GM23248 (cell line): ENCODE measurements at regions not wholly inside any gene's neighbourhood (a gene's known extent, or its start where the extent isn't known, plus 50 kb on each side); places are given as distances from the start of the nearest gene placed in this dataset.
"Not testable (repeated sequence)": the region's sequence is repeated elsewhere in the genome, so short reads cannot be mapped to it uniquely, and the experiment has no call there.

Experiments
- DNase-seq: peaks from one replicate; pipeline ENCODE4 v3.0.0-alpha.2; 2015
- H2AFZ ChIP-seq: fragments of 200-600 bp; sonication (generic); 2 replicates; pipeline ENCODE4 v1.6.1; 2016; ENCODE audit warnings: antibody characterized with exemption
- H3F3A ChIP-seq: fragments of 200-600 bp; sonication (generic); 2 replicates; pipeline ENCODE4 v1.6.1; 2016; ENCODE audit warnings: mild to moderate bottlenecking, antibody characterized with exemption, mixed run types; ENCODE audit not compliant: insufficient read depth
- H3K27ac ChIP-seq: fragments of 200-600 bp; sonication (generic); 2 replicates; pipeline ENCODE4 v1.5.1; 2016; ENCODE audit warnings: mild to moderate bottlenecking
- H3K27me3 ChIP-seq: fragments of 200-600 bp; sonication (generic); replicated peaks from 2 replicates; pipeline ENCODE4 v1.6.1; 2016; ENCODE audit warnings: mild to moderate bottlenecking; ENCODE audit not compliant: insufficient read depth
- H3K36me3 ChIP-seq: fragments of 200-600 bp; sonication (generic); 2 replicates; pipeline ENCODE4 v1.6.1; 2016; ENCODE audit warnings: low read depth, mild to moderate bottlenecking
- H3K4me1 ChIP-seq: fragments of 200-600 bp; sonication (generic); 2 replicates; pipeline ENCODE4 v1.6.1; 2016; ENCODE audit warnings: mild to moderate bottlenecking; ENCODE audit not compliant: insufficient read depth
- H3K4me2 ChIP-seq: fragments of 200-600 bp; sonication (generic); one replicate; pipeline ENCODE4 v1.6.1; 2016; ENCODE audit warnings: mild to moderate bottlenecking; ENCODE audit not compliant: unreplicated experiment
- H3K4me3 ChIP-seq: fragments of 200-600 bp; sonication (generic); 2 replicates; pipeline ENCODE4 v1.5.1; 2016; ENCODE audit warnings: mild to moderate bottlenecking
- H3K79me2 ChIP-seq: fragments of 200-600 bp; sonication (generic); 2 replicates; pipeline ENCODE4 v1.6.1; 2016; ENCODE audit warnings: mild to moderate bottlenecking; ENCODE audit not compliant: insufficient read depth
- H3K9ac ChIP-seq: fragments of 200-600 bp; sonication (generic); 2 replicates; pipeline ENCODE4 v1.6.1; 2016; ENCODE audit warnings: mild to moderate bottlenecking
- H3K9me2 ChIP-seq: fragments of 200-600 bp; sonication (generic); 2 replicates; pipeline ENCODE4 v1.6.1; 2016; ENCODE audit warnings: mixed run types, mild to moderate bottlenecking, moderate library complexity; ENCODE audit not compliant: insufficient read depth
- H3K9me3 ChIP-seq: fragments of 200-600 bp; sonication (generic); one replicate; pipeline ENCODE4 v1.6.1; 2017; ENCODE audit warnings: low read depth
- H4K20me1 ChIP-seq: fragments of 200-600 bp; sonication (generic); 2 replicates; pipeline ENCODE4 v1.6.0; 2016; ENCODE audit not compliant: insufficient read depth
- EZH2 ChIP-seq: fragments of 200-600 bp; sonication (generic); IDR thresholded peaks from 2 replicates; pipeline ENCODE4 v1.6.1; 2018; ENCODE audit warnings: antibody characterized with exemption, mild to moderate bottlenecking; ENCODE audit not compliant: insufficient read depth, poor library complexity, severe bottlenecking
- EZH2phosphoT487 ChIP-seq: fragments of 200-600 bp; sonication (generic); IDR thresholded peaks from 2 replicates; pipeline ENCODE4 v1.6.1; 2018; ENCODE audit warnings: antibody characterized with exemption, moderate library complexity, mild to moderate bottlenecking, low read depth; ENCODE audit not compliant: insufficient read depth
- WGBS, 2 experiments: methylation state at CpG; one replicate each; pipeline ENCODE4 v1.1.6; 2015 to 2017; ENCODE audit warnings: low lambda C conversion rate in 2 of 2, low coverage in 1 of 2; ENCODE audit errors: missing lambda C conversion rate in 2 of 2; 5-methylcytosine and 5-hydroxymethylcytosine counted together
- in situ Hi-C: fragments of 300-500 bp; cut with MboI; formaldehyde crosslinking; loops from 2 replicates; pipeline ENCODE4 v1.15.0; 2020

GRCh38 chr5:85549836-85550599 lies 1067.7 kb upstream of the COX7C start:
- Histone ChIP-seq H3K4me2 (no peak overlapping the region), H3K27me3 (no peaks in the 10 kb centered on the region), H3K36me3 (no peaks in the 10 kb centered on the region), H3K9ac (no peak overlapping the region), H2AFZ (no peak overlapping the region), H3K79me2 (no peaks in the 10 kb centered on the region), H3F3A (no peaks in the 10 kb centered on the region), H3K27ac (no peak overlapping the region), H3K9me3 (no peaks in the 10 kb centered on the region), H3K4me3 (no peak overlapping the region), H3K9me2 (no peaks in the 10 kb centered on the region), H4K20me1 (no peaks in the 10 kb centered on the region), H3K4me1 (no peaks in the 10 kb centered on the region)
- WGBS, 2 experiments, result 55% methylated on average over 24 of the region's 24 CpGs
- TF ChIP-seq EZH2 (no peak), EZH2phosphoT487 (no peak)
- no peak for DNase-seq
- in situ Hi-C loops, result no loop called here

DNA sequence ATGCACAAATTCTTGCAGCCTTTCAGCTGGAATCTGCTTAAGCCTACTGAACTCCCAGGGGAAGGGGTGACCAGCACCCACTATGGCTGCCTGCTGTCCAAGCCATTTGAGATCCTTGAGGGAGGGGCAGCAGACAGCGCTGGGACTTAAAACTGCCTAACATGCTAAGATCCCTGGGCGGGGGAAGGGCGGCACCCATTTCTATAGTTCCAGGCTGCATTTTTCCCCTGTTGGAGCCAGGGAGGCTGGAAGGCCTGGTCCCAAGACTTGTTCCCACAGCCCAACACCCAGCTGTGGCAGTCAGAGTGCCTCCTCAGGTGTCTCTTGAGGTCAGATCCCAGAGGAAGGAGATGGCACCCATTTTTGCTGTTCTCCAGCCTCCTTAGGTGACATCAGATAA lies 1061.3 kb upstream of the COX7C start:
- Histone ChIP-seq H3K9me3 (no peaks in the 10 kb centered on the region), H3K4me1 (no peaks in the 10 kb centered on the region), H2AFZ (no peak overlapping the region), H4K20me1 (no peaks in the 10 kb centered on the region), H3K4me2 (no peak overlapping the region), H3K27me3 (no peaks in the 10 kb centered on the region), H3K27ac (no peak overlapping the region), H3F3A (no peaks in the 10 kb centered on the region), H3K4me3 (no peak overlapping the region), H3K36me3 (no peaks in the 10 kb centered on the region), H3K9ac (no peak overlapping the region), H3K79me2 (no peaks in the 10 kb centered on the region), H3K9me2 (no peaks in the 10 kb centered on the region)
- TF ChIP-seq EZH2 (no peak), EZH2phosphoT487 (no peak)
- in situ Hi-C loops, result no loop called here
- WGBS, 2 experiments, result 32 to 38% methylated on average over 3 of the region's 3 CpGs
- no peak for DNase-seq

GRCh38 chr5:85576666-85577065 lies 1041.1 kb upstream of the COX7C start:
- 25% methylated on average over 1 of the region's 1 CpG for WGBS, 2 experiments
- H3K4me3 ChIP-seq, result no peak overlapping the region
- TF ChIP-seq EZH2phosphoT487 (no peak), EZH2 (no peak)
- H2AFZ ChIP-seq, result no peak overlapping the region
- H4K20me1 ChIP-seq, result no peaks in the 10 kb centered on the region
- H3K4me1 ChIP-seq, result no peaks in the 10 kb centered on the region
- no peak overlapping the region for H3K4me2 ChIP-seq
- DNase-seq, result no peak
- peaks cover 3% of the 10 kb centered on the region for H3K9me3 ChIP-seq
- in situ Hi-C loops, result no loop called here
- no peaks in the 10 kb centered on the region for H3K27me3 ChIP-seq
- no peak overlapping the region for H3K9ac ChIP-seq
- H3K27ac ChIP-seq, result no peak overlapping the region
- no peaks in the 10 kb centered on the region for H3F3A ChIP-seq
- H3K79me2 ChIP-seq, result no peaks in the 10 kb centered on the region
- H3K36me3 ChIP-seq, result no peaks in the 10 kb centered on the region
- no peaks in the 10 kb centered on the region for H3K9me2 ChIP-seq

- H3K27me3 ChIP-seq, H3K4me2 ChIP-seq, H3K9ac ChIP-seq, H4K20me1 ChIP-seq, H3K4me1 ChIP-seq, H3K9me3 ChIP-seq, H3K79me2 ChIP-seq, H3K4me3 ChIP-seq, H3K9me2 ChIP-seq, H3K27ac ChIP-seq, H3F3A ChIP-seq, H2AFZ ChIP-seq, DNase-seq, in situ Hi-C loops, H3K36me3 ChIP-seq: not testable (repeated sequence)
- 17 to 29% methylated on average over 6 of the region's 6 CpGs for WGBS, 2 experiments
Observed at GRCh38 chr5:85587806-85588205, 1029.9 kb upstream of the COX7C start.

GRCh38 chr5:85588268-85588667 lies 1029.5 kb upstream of the COX7C start:
- H4K20me1 ChIP-seq, H3K27me3 ChIP-seq: not testable (repeated sequence)
- WGBS, 2 experiments, result 8 to 18% methylated on average over 3 of the region's 3 CpGs

More at GRCh38 chr5:85588268-85588667, 1029.5 kb upstream of the COX7C start:
- H3K4me2 ChIP-seq, H3K4me1 ChIP-seq, H3K9me2 ChIP-seq, H3K9me3 ChIP-seq, H3K4me3 ChIP-seq, H3F3A ChIP-seq, H3K9ac ChIP-seq, H3K27ac ChIP-seq, in situ Hi-C loops, DNase-seq, H3K36me3 ChIP-seq, H2AFZ ChIP-seq, H3K79me2 ChIP-seq: not testable (repeated sequence)
